ENCODE measurements at regions not wholly inside any gene's neighbourhood (a gene's known extent, or its start where the extent isn't known, plus 50 kb on each side); places are given as distances from the start of the nearest gene placed in this dataset.

- DNase-seq (ENCODE audit: low read depth in 2 of 2), result no peak
Observed at GRCh38 chr2:47265158-47265557, 88.8 kb upstream of the CALM2 start.

- DNase-seq (ENCODE audit: low read depth in 2 of 2), result no peak
Observed at GRCh38 chr2:47264686-47265085, 88.4 kb upstream of the CALM2 start.

- DNase-seq (ENCODE audit: low read depth in 2 of 2), result no peak
Observed at GRCh38 chr2:47264143-47264542, 87.8 kb upstream of the CALM2 start.

- DNase-seq (ENCODE audit: low read depth in 2 of 2), result no peak
Observed at GRCh38 chr2:47262657-47263056, 86.3 kb upstream of the CALM2 start.

DNA sequence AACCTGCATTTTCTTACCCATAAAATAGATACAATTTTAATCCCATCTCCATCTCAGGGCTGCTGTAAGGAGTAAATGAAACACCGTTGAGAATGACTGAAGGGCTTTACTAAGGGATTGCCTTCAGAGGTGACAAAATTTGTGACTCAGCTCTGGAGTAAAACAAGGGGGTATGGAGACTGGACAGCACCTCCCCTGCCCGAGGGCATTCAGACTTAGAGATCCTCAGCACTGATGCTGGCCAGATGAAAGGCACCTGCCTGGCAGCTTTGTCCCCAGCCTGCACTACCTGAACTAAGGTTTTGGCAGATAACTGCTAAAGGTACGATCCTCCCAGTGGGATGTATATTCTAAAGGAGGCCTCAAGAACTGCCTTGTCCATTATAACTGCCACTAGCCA is 84.7 kb upstream of the CALM2 start:
- no peak for DNase-seq (ENCODE audit: low read depth in 2 of 2)

DNA sequence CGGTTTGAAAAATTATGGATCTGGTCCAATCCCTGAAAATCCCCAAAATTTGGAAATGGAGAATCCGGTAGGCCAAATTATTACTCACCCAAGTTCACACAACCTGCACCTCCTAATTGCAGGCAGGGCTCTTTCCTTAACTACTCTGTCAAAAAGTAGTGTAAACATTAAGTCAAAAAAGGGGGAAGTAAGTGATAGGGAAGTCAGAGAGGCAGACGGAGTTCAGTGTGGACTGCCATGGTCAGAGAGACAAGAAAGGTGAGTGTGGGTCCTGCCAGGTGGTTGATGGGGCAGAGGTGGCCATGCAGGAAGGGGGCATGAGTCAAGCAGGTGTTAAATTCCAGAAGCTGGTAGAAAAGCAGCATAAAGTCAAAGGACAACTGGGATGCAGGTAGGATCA is 83.5 kb upstream of the CALM2 start:
- no peak for DNase-seq (ENCODE audit: low read depth in 2 of 2)

DNA sequence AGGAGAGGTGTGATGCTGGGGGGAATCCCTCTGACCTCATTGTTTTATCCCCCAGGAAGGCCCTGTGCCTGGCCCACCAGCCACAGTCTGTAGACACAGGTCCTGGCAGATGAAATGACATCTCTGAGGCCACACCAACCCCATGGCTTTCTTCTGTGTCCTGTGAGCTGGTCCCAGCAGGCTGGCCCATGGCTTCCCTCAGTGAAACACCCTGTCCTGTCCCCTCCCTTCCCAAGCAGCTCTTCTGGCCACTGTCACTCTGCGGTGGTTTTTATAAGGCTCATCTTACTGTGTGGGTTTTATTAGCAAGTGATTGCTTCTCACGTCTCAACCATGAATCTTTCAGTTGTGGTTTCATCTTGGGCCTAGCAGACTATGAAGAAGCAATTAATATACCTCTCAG is 81.6 kb upstream of the CALM2 start:
- DNase-seq (ENCODE audit: low read depth in 2 of 2), result no peak

DNA sequence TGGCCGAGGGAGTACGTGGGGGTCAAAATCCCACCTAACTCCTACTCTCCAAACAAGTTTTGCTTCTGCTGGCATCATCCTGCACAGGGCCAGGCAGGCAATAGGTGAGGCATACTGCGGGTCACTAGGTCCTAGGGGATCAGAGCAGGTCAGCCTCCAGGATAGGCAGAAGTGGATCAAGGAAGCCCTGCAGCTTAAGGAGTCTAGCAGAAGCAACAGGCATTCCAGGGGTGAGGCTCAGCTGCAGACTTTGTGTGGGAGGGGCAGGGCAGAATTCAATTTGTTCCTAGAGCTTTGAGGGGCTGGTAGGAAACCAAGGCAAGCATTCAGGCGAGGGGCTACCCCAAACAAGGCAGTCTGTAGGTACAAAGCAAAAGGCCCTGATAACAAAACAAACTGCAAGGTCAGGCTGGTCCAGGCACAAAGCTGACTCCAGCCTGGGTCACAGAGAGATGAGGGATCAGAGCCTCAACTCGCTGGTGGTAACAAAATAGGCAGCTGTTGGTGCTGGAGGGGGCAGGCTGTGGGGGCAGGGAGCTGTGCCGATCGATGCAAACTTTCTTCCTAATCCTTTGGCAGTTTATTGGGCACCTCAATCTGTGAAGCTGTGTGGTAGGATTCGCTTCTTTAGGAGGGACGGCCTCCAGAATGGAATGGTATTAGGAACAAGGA is 80.2 kb upstream of the CALM2 start:
- DNase-seq (ENCODE audit: low read depth in 2 of 2), result no peak

- DNase-seq (ENCODE audit: low read depth in 2 of 2), result no peak
Observed at GRCh38 chr2:47255794-47256193, 79.5 kb upstream of the CALM2 start.

GRCh38 chr2:47254464-47254863 is 78.2 kb upstream of the CALM2 start:
- DNase-seq (ENCODE audit: low read depth in 2 of 2), result no peak

DNA sequence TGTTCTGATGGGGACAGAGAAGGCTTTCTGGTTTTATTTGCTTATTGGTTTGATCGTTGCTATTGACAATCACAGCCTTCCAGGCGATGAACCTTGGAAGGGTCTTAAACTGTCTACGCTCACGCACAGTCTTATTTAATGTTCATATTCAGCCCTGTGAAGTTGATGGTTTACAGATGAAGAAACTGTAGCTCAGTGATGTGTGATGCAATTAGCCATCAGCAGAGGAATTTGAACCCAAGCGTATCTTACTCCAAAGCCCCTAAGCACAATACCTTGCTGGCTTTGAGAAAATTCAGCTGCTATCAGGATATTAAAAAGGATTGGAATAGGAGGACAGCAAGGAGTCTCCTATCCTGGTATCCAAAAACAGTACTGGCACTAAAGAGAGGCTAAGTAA is 77.1 kb upstream of the CALM2 start:
- no peak for DNase-seq (ENCODE audit: low read depth in 2 of 2)

- DNase-seq (ENCODE audit: low read depth in 2 of 2), result no peak
Observed at GRCh38 chr2:47251404-47251675, 75.0 kb upstream of the CALM2 start.

- no peak for DNase-seq (ENCODE audit: low read depth in 2 of 2)
Observed at GRCh38 chr2:47250586-47251403, 74.5 kb upstream of the CALM2 start.

DNA sequence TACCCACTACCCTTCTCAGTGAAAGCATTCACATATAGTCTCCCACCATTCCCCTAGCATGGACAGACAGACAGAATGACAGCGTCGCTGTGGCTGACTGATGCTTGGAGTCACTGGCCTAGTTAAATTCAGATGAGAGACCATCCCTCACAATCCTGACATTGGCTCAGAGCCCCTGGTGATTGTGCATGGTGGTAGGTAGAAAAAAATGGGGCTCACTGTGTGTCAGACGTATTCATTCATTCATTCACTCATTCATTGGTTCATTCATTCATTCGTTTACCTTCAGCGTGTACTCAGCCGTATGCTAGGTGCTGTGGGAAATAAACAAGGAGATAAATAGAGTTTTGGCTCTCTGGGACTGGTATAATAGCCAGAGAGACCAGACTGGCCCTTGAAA is 73.6 kb upstream of the CALM2 start:
- DNase-seq (ENCODE audit: low read depth in 2 of 2), result no peak

- no peak for DNase-seq (ENCODE audit: low read depth in 2 of 2)
Observed at GRCh38 chr2:47249157-47249900, 73.0 kb upstream of the CALM2 start.

DNA sequence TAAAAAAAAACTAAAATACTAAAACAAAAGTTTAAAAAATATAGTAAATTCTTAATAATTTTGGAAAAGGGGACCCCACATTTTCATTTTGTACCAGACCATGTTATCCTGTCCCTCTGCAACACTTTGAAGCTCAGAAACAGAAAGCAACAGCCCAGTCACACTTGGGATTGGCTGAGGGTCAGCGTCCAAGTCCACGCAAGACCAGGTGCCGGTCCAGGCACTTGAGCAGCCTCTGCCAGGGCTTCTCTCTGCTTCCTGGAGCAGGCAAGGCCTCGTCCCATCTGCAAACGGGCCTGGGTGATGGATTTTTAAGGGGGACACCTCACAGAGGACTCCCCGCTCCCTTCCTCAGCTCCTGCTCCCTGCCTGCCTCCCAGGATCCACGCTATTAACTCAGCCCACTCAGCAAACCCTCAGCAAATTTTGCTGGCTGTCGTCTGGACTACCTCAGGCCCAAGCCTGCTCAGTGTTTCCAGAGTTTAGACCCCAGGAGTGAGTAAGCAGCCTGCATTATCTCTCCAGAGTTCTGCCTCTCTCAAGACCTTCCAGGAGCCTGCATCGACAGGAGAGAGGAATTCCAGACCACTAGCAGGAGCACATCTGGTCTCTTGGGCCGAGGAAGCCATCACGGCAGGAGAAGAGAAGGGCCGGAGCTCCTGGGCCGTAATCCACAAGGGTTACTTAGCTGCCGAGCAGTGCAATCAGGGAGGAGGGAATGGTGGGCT is 67.4 kb upstream of the CALM2 start:
- DNase-seq (ENCODE audit: low read depth in 2 of 2), result no peak

DNA sequence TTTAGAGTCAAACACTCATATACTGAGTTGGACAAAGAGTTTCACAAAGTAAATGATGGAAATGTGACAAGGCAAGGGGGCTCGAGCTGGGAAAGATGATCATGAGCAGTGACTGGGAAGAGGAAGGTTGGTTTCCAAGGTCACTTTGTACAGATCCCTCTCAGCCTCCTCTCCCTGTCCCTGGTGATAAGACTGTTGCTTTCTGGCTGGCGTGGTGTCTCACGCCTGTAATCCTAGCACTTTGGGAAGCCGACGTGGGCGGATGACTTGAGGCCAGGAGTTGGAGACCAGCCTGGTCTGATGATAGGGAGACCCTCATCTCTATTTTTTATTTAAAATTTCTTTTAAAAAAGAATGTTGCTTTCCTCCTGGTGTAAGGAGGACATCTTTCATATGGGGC is 65.4 kb upstream of the CALM2 start:
- DNase-seq (ENCODE audit: low read depth in 2 of 2), result no peak

DNA sequence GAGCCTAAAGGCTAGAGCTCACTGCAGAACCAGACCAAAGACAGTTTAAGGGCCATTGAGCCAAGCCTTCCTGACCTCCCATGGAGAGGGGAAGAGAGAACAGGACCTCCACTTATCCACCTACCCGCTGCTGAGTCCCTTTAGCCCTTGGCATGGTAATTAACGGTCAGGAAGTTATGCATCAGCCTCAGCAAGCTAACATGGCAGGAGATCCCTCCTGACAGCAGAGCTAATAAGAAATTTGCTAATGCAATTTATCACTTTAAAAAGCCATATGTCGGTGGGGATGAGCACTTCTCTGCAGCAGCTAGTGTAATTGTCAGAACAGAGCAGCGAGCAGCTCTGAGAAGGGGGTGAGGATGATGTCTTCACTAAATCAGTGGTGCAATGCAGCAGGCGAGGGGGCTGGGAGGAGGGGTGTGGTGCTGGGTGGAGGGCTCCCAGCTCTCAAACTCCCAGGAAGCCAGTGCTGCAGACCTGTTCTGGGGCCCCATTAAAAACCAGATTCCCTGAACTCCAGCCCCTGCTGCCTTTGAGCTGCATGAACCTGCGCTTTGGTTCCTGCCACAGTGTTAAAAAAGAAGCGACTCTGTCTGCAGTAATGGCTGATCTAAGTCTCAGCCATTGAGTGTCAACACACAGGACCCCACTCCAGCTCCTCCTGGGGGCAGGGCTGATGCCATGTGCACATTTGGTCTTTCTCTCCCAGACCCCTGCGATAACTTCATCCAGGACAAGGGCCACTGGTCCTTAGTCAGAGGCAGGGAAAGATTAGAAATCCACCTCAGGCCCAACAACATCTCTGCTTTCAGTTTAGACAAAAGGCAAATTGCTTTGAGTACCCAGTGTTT is 63.0 kb upstream of the CALM2 start:
- no peak for DNase-seq (ENCODE audit: low read depth in 2 of 2)

- no peak for DNase-seq (ENCODE audit: low read depth in 2 of 2)
Observed at GRCh38 chr2:47238638-47239037, 62.3 kb upstream of the CALM2 start.

DNA sequence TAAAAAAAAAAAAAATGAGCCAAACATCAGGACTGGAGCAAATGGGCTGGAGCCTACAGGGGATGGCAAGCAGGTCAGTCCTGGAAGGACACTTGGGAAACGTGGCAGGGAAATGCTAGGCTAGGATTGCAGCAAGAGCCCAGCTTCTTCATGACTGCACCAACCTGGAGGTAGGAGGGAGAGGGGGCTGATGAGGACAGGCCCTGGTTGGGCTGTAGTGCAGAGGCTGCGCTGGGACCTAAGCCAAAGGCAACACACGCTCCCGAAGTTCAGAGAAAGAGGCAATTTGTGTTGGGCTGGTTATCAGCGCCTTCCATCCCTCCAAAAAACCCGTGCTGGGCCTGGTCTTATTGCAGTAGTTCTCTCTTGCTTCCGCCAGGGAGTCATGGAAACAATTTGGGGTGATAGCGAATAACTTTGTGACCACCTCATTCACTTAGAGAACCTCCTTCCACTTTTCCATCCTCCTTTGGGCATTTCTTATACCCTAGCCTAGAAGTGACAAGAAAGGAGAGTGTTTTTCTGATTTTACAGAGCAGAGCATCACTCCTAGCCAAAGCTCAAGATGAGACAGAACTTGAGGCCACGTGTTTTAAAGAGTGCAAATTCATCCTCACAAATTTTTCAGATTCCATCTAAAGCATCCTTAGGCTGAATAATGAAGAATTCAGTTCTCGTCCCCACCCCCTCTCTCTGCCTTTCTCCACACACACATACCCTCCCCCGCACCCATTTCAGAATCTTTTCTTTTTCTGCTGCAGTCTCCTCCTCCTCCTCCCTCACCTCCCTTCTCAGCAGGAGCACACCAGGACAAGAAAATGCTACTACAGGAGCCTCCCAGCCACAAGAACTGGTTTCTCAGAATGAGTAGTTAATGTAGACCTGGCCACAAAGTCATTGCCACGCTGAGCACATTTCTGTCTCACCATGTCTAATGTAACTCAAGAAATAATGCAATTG is 61.3 kb upstream of the CALM2 start:
- DNase-seq (ENCODE audit: low read depth in 2 of 2), result no peak
